ENCODE measurements at regions not wholly inside any gene's neighbourhood (a gene's known extent, or its start where the extent isn't known, plus 50 kb on each side); places are given as distances from the start of the nearest gene placed in this dataset.

DNA sequence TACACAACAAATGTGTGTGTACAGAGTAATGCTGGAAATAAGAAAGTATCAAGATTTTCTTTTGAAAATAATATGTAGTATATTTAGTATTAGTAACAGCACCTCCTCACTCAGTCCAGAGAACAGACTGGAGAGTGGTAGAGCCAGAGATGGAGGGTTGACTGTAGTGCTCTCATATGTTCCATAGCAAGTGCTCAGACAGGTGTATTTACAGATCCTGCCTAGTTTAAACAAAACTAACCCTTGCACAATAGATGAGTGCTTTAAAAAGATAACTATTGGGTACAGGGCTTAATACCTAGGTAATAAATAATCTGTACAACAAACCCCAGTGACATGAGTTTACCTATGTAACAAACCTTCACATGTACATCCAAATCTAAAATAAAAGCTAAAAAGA, 381.0 kb upstream of the EMCN start:
- TF ChIP-seq CTCF (IDR thresholded peaks at IDR 0.05; ENCODE audit: borderline replicate concordance, extremely low read depth, low read length, poor library complexity, severe bottlenecking) (no peak), EZH2 (IDR thresholded peaks at IDR 0.05; ENCODE audit: borderline replicate concordance, low read depth, low read length, severe bottlenecking) (no peak)
